SK-N-SH treated with all-trans-retinoic acid at 6 μM for 48 hours (cell line): ENCODE measurements at regions not wholly inside any gene's neighbourhood (a gene's known extent, or its start where the extent isn't known, plus 50 kb on each side); places are given as distances from the start of the nearest gene placed in this dataset.

Source experiments
- CSDC2 ChIP-seq: fragments of 250-450 bp; sonication (Bioruptor Pico); IDR thresholded peaks from 2 replicates; pipeline ENCODE4 v1.5.0; 2020; ENCODE audit warnings: mild to moderate bottlenecking, moderate library complexity
- PPARA ChIP-seq: fragments of 250-450 bp; sonication (Bioruptor Pico); IDR thresholded peaks from 2 replicates; pipeline ENCODE4 v1.5.0; 2020; ENCODE audit warnings: mild to moderate bottlenecking, borderline replicate concordance
- RARB ChIP-seq: fragments of 250-450 bp; sonication (Bioruptor Pico); IDR thresholded peaks from 2 replicates; pipeline ENCODE4 v1.8.0; 2021; ENCODE audit warnings: mild to moderate bottlenecking, moderate library complexity
- SNAI2 ChIP-seq: fragments of 250-450 bp; sonication (Bioruptor Pico); IDR thresholded peaks from 2 replicates; pipeline ENCODE4 v1.5.0; 2020; ENCODE audit warnings: mild to moderate bottlenecking, moderate library complexity
- ZFP3 ChIP-seq: fragments of 250-450 bp; sonication (Bioruptor Pico); IDR thresholded peaks from 2 replicates; pipeline ENCODE4 v1.5.0; 2020; ENCODE audit warnings: mild to moderate bottlenecking, moderate library complexity

DNA sequence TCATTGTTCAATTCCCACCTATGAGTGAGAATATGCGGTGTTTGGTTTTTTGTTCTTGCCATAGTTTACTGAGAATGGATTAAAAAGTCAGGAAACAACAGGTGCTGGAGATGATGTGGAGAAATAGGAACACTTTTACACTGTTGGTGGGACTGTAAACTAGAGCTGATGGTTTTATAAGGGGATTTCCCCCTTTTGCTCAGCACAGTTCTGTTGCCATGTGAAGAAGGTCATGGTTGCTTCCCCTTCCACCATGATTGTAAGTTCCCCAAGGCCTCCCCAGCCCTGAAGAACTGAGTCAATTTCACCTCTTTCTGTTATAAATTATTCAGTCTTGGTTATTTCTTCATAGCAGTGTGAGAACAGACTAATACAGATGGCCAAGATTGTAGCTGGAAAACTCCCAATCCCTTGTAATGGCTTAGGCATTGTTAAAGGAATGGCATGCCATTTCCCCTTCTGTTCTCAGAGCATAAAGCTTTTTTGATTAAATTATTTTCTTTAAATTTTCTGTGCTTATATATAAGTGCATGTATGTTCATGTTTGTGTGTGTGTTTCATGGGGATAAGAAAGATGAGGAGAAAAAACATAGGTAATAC is 144.8 kb downstream of the BACH1 start:
- TF ChIP-seq SNAI2 (CRISPR knock-in tag) = no peak
- TF ChIP-seq PPARA = no peak
- TF ChIP-seq CSDC2 (CRISPR knock-in tag) = no peak
- no peak for TF ChIP-seq RARB (CRISPR knock-in tag)
- TF ChIP-seq ZFP3 = no peak
